Neural cell (in vitro differentiated cells): ENCODE measurements at regions not wholly inside any gene's neighbourhood (a gene's known extent, or its start where the extent isn't known, plus 50 kb on each side); places are given as distances from the start of the nearest gene placed in this dataset.

Source experiments
- EP300 ChIP-seq: fragments of 450-650 bp; conservative IDR thresholded peaks from 2 replicates; pipeline ENCODE4 v1.6.1; 2014; ENCODE audit warnings: antibody characterized with exemption, mild to moderate bottlenecking, moderate library complexity; ENCODE audit not compliant: poor library complexity, severe bottlenecking
- EZH2 ChIP-seq: fragments of 200-600, 300-800 bp; shearing (Covaris generic), sonication (generic); IDR thresholded peaks from 2 replicates; pipeline ENCODE4 v1.6.1; 2014; ENCODE audit warnings: antibody characterized with exemption, low read length, borderline replicate concordance, mild to moderate bottlenecking; ENCODE audit not compliant: insufficient read depth, poor library complexity, severe bottlenecking
- RAD21 ChIP-seq: fragments of 450-650 bp; conservative IDR thresholded peaks from 2 replicates; pipeline ENCODE4 v1.6.1; 2014; ENCODE audit warnings: antibody characterized with exemption, mild to moderate bottlenecking, moderate library complexity
- TF ChIP-seq, protein P1 (sequence below): fragments of 450-650 bp; IDR thresholded peaks from 2 replicates; pipeline ENCODE4 v1.5.1; 2014; ENCODE audit warnings: antibody characterized with exemption, mild to moderate bottlenecking, moderate library complexity; ENCODE audit not compliant: poor library complexity, severe bottlenecking

DNA sequence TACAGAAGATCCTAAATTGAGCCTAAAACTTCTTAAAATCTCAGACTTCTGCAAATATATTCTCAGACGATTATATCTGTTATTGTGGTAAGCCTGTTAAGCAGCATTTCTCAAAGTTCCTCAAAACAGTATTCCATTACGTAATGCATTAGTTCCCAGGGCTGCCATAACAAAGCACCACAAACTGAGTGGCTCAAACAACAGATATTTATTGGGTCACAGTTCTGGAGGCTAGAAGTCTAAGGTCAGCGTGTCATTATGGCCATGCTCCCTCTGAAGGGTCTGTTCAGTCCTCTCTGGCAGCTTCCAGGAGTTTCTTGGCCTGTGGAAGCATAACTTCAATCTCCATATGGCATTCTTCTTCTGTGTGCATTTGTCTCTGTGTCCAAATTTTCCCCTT lies 103.5 kb upstream of the ST6GALNAC5 start:
- TF ChIP-seq EZH2 (no peak), RAD21 (no peak), EP300 (no peak)
- TF ChIP-seq, protein P1, sequence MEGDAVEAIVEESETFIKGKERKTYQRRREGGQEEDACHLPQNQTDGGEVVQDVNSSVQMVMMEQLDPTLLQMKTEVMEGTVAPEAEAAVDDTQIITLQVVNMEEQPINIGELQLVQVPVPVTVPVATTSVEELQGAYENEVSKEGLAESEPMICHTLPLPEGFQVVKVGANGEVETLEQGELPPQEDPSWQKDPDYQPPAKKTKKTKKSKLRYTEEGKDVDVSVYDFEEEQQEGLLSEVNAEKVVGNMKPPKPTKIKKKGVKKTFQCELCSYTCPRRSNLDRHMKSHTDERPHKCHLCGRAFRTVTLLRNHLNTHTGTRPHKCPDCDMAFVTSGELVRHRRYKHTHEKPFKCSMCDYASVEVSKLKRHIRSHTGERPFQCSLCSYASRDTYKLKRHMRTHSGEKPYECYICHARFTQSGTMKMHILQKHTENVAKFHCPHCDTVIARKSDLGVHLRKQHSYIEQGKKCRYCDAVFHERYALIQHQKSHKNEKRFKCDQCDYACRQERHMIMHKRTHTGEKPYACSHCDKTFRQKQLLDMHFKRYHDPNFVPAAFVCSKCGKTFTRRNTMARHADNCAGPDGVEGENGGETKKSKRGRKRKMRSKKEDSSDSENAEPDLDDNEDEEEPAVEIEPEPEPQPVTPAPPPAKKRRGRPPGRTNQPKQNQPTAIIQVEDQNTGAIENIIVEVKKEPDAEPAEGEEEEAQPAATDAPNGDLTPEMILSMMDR = no peak
